Adrenal gland (tissue), 9 donors: ENCODE measurements at regions not wholly inside any gene's neighbourhood (a gene's known extent, or its start where the extent isn't known, plus 50 kb on each side); places are given as distances from the start of the nearest gene placed in this dataset.

Source experiments
- DNase-seq, 7 donors: peaks; one replicate each; pipeline ENCODE4 v3.0.0-alpha.2; 2019 to 2020
- H3K27ac ChIP-seq, 5 donors: fragments of 200-600 bp; sonication (generic) in 4 of 5; 1 replicate in 3 of 5; 2 replicates in 2 of 5; pipeline versions ENCODE4 v1.5.1 to v1.8.0; 2016 to 2020; ENCODE audit warnings: mild to moderate bottlenecking in 1 of 5
- H3K27me3 ChIP-seq: fragments of 200-600 bp; 2 replicates; pipeline ENCODE4 v1.8.0; 2021
- H3K36me3 ChIP-seq, 2 donors: fragments of 200-600 bp; replicated peaks in 1 of 2; 1 replicate in 1 of 2; 2 replicates in 1 of 2; pipeline versions ENCODE4 v1.5.1 to v1.8.0; 2018 to 2022
- H3K4me1 ChIP-seq, 2 donors: fragments of 200-600 bp; replicated peaks in 1 of 2; 1 replicate in 1 of 2; 2 replicates in 1 of 2; pipeline versions ENCODE4 v1.5.1 to v1.8.0; 2018 to 2021
- H3K4me3 ChIP-seq, 4 donors: fragments of 200-600 bp; sonication (generic) in 3 of 4; one replicate each; pipeline ENCODE4 v1.5.1; 2016 to 2018
- H3K9me3 ChIP-seq, 3 donors: fragments of 200-600 bp; sonication (generic) in 1 of 3; replicated peaks in 1 of 3; 1 replicate in 2 of 3; 2 replicates in 1 of 3; pipeline versions ENCODE4 v1.5.1 to v1.8.0; 2016 to 2021
- CTCF ChIP-seq, 6 experiments: fragments of 450-650 bp in 4 of 6; fragments of 200-600 bp in 2 of 6; sonication (generic) in 1 of 6; IDR thresholded peaks; 1 replicate in 5 of 6; 2 replicates in 1 of 6; pipeline versions ENCODE4 v1.5.1 to v1.8.0; 2016 to 2021; ENCODE audit warnings: antibody characterized with exemption in 6 of 6, mild to moderate bottlenecking in 2 of 6, moderate library complexity in 1 of 6
- POLR2A ChIP-seq, 2 donors: fragments of 450-650 bp; IDR thresholded peaks; one replicate each; pipeline ENCODE4 v1.6.1; 2017; ENCODE audit warnings: antibody characterized with exemption in 2 of 2, mild to moderate bottlenecking in 2 of 2, moderate library complexity in 1 of 2
- WGBS, 4 donors: extraction: QIAGEN DNeasy Blood & Tissue Kit in 2 of 4; methylation state at CpG; one replicate each; pipeline versions ENCODE4 v1.1.5 to v1.1.7; 2013 to 2017; 5-methylcytosine and 5-hydroxymethylcytosine counted together
- intact Hi-C, 2 donors: fragments of 100-400 bp; cut with DNase I; formaldehyde crosslinking; loops; one replicate each; pipeline versions ENCODE4 v1.14.1 to v1.15.0; 2022 to 2023
- donor health status: healthy with polysubstance abuse.
- donor health status: Bipolar disorder and iron deficiency.
- donor health status: DM: yes; HTN: yes; CAD: no.
- donor health status: DM: no; HTN: no; CAD: no.
- donor health status: DM: no; HTN: no; CAD: no.

GRCh38 chr2:5410991-5411700 lies 281.0 kb upstream of the SOX11 start:
- no peak for DNase-seq
- intact Hi-C loops, result no loop called here
- Histone ChIP-seq H3K4me3 (no peak overlapping the region), H3K36me3 (no peaks in the 10 kb centered on the region), H3K9me3 (no peaks in the 10 kb centered on the region), H3K27me3 (no peaks in the 10 kb centered on the region), H3K27ac (no peak overlapping the region), H3K4me1 (no peaks in the 10 kb centered on the region)
- TF ChIP-seq POLR2A (IDR thresholded peaks at IDR 0.05) (no peak), CTCF (IDR thresholded peaks at IDR 0.05) (no peak)
- WGBS, 4 donors, result 78 to 84% (median 80%) methylated on average over 4 of the region's 4 CpGs

- Histone ChIP-seq H3K4me3 (no peak overlapping the region), H3K36me3 (no peaks in the 10 kb centered on the region), H3K27ac (no peak overlapping the region), H3K27me3 (no peaks in the 10 kb centered on the region), H3K9me3 (no peaks in the 10 kb centered on the region), H3K4me1 (no peaks in the 10 kb centered on the region)
- DNase-seq, result no peak
- no peak for TF ChIP-seq POLR2A (IDR thresholded peaks at IDR 0.05)
- no peak for TF ChIP-seq CTCF (IDR thresholded peaks at IDR 0.05)
- WGBS, 4 donors, result 78 to 95% (median 87%) methylated on average over 4 of the region's 4 CpGs
- intact Hi-C loops, result no loop called here
Measured at GRCh38 chr2:5412001-5412400, 280.2 kb upstream of the SOX11 start.

- H3K4me1 ChIP-seq, result no peaks in the 10 kb centered on the region
- no peak for DNase-seq
- H3K4me3 ChIP-seq, result no peak overlapping the region
- intact Hi-C loops, result no loop called here
- H3K9me3 ChIP-seq, result no peaks in the 10 kb centered on the region
- no peaks in the 10 kb centered on the region for H3K36me3 ChIP-seq
- H3K27me3 ChIP-seq, result no peaks in the 10 kb centered on the region
- no peak overlapping the region for H3K27ac ChIP-seq
- TF ChIP-seq CTCF (IDR thresholded peaks at IDR 0.05), result no peak
- no peak for TF ChIP-seq POLR2A (IDR thresholded peaks at IDR 0.05)
- WGBS, 4 donors, result 46 to 61% (median 55%) methylated on average over 2 of the region's 2 CpGs
Measured at GRCh38 chr2:5433855-5434254, 258.3 kb upstream of the SOX11 start.

- no peak overlapping the region for H3K27ac ChIP-seq
- no peaks in the 10 kb centered on the region for H3K9me3 ChIP-seq
- no peaks in the 10 kb centered on the region for H3K27me3 ChIP-seq
- H3K4me3 ChIP-seq, result no peak overlapping the region
- 76 to 84% (median 77%) methylated on average over 4 of the region's 4 CpGs for WGBS, 4 donors
- H3K36me3 ChIP-seq, result no peaks in the 10 kb centered on the region
- no peak for DNase-seq
- TF ChIP-seq POLR2A (IDR thresholded peaks at IDR 0.05), result no peak
- TF ChIP-seq CTCF (IDR thresholded peaks at IDR 0.05), result no peak
- intact Hi-C loops, result no loop called here
- no peaks in the 10 kb centered on the region for H3K4me1 ChIP-seq
Measured at GRCh38 chr2:5437375-5437774, 254.8 kb upstream of the SOX11 start.
